Mesenteric fat pad (tissue), 1 donor: ENCODE measurements at regions not wholly inside any gene's neighbourhood (a gene's known extent, or its start where the extent isn't known, plus 50 kb on each side); places are given as distances from the start of the nearest gene placed in this dataset.
A peak's percentile ranks its signal among the peaks of the same experiment; 100 is the strongest.
"Not testable (repeated sequence)": the region's sequence is repeated elsewhere in the genome, so short reads cannot be mapped to it uniquely, and the experiment has no call there.

Experiments
- DNase-seq: peaks from one replicate; pipeline ENCODE4 v3.0.0-alpha.2; 2020; ENCODE audit warnings: low spot score
- donor health status: DM: yes; HTN: yes; CAD: no.

DNA sequence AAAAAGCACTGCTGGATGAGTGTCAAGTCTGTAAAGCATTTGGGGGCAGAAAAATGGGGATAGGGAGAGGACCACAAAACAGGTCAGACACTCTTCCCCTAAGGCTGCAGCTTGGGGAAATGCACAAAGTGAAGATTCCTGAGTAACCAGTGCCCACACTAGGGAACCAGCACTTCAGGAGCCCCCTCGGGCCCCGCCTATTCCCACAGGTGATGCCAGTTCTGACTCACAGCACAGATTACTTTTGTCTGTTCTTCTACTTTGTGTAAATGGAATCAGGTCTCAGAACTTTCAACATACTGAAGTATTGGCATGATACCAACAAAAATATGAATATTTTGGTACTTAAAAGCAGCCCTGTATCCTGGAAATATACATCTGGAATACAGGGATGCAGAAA lies 112.5 kb downstream of the ADRA2C start:
- DNase-seq, result peak; percentile 64

DNA sequence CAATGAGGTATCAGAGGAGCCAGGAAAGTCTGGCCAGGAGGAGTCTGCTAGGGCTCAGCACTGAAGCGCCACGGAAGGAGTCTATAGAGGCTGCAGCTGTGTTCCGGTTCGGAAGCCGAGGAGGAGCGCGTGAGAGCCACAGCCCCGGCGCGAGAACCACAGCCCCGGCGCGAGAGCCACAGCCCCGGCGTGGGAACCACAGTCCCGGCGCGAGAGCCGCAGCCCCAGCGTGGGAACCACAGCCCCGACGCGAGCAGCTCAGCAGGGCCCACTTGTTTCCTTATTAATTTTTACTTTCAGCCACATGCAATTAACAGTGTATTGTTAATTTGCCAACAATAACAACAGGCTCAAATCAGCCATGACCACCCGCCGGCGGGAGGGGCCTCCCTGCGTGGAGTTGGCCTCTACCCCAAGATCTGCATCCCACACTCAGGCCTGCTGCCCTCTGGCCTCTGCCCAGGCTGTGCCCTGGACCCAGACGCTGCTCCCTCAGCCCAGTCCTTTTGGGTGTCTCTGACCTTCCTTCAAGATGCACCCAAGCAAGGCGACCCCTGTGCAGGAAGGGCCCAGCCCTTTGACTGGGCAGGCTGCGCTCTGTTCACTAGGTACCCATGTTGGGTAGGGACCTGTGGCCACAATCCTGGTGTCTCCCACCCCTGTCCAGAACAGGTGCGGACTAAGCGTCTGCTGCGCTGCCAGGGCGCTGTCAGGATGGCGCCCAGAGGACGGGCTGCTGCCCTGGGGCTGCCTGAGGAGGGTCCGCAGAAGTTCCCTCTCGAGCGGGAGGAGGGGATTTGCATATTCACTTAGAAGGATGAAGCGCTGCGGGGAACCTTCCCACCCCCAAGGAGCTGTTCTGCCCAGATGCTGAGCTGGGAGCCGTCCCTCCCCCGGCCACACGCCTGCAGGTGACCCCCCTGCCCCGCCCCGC lies 113.8 kb downstream of the ADRA2C start:
- DNase-seq, result peak; percentile 85

DNA sequence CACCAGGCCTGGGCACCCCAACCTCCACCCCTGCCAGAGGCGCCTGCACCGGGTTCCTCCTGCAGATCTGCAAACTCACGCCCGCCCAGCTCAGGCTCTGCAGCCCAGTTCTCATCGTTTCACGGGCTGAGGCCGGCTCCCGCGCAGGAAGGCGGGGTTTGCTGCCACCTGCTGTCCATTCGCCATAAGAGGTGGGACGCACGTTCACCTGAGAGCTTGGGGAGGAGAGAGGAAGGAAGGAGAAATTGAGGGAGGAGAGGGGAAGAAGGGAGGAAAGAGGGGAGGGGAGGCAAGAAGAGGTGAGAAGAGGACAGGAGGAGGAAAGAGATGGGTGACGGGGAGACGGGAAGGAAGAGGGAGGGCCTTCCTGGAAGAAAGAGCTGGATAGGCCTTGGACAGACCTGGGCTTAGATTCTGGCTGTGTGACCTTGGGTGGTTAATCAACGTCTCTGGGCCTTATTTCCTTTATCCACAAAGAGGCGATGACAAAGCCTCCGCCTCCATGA lies 114.5 kb downstream of the ADRA2C start:
- DNase-seq, result peak; percentile 91

DNA sequence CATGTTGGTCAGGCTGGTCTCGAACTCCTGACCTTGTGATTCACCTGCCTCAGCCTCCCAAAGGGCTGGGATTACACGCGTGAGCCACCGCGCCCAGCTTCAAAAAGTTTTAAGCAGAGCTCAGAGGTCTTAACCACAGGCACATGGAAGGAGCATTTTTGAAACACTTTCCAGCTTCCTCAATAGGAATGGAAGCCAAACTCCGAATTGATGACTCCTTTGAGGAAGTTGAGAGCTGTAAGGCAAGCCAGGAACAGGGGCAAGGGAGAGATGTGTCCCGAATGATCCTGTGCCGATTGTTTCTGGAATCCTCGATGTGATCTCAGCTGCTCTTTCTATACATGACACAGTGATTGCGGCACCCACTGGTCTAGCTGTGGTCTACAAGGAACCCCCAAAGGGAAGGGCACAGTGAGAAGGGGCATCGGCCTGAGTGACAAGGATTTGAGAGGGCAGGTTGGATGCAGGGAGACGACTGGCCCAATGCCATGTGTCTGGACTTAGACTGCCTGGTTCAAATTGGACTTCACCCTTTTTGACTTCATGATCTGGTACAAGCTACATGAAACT lies 116.2 kb downstream of the ADRA2C start:
- peak; percentile 69 for DNase-seq

DNA sequence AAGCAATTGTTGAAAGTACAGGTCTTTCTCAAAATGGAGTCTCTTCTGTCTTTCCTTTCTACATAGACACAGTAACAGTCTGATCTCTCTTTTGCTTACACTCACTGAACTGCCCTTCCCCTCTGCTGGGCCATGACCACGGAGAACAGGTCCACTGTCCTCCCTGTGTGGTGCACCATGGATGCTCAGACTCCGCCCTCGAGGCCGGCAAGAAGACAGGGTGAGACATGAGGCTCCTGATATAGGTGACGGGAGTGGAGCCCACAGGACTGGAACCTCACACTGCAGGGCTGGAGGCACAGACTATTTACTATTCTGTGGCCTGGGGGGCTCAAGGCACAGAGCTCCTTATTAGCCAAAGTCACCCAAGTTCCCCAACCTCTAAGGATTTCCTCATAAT lies 118.1 kb downstream of the ADRA2C start:
- not testable (repeated sequence) for DNase-seq

DNA sequence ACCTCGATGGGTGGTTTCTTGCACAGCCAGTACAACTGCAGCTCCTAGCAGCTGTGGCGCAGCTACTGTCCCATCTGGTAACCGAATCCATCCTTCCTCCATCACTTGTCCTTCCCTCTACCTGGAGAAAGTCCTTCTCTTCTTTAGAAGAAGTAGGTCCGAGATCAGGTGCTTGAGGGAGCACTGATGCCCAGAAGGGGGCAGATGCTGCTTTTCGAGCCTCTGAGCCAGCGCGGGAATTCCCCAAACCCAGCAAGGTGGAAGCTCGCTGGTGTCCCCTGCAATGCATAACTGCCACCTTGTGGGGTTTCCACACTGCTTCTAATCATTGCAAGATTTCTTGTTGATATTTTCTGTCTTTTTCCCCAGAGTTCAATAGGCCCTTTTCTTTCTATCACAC lies 127.4 kb downstream of the ADRA2C start:
- DNase-seq, result not testable (repeated sequence)

DNA sequence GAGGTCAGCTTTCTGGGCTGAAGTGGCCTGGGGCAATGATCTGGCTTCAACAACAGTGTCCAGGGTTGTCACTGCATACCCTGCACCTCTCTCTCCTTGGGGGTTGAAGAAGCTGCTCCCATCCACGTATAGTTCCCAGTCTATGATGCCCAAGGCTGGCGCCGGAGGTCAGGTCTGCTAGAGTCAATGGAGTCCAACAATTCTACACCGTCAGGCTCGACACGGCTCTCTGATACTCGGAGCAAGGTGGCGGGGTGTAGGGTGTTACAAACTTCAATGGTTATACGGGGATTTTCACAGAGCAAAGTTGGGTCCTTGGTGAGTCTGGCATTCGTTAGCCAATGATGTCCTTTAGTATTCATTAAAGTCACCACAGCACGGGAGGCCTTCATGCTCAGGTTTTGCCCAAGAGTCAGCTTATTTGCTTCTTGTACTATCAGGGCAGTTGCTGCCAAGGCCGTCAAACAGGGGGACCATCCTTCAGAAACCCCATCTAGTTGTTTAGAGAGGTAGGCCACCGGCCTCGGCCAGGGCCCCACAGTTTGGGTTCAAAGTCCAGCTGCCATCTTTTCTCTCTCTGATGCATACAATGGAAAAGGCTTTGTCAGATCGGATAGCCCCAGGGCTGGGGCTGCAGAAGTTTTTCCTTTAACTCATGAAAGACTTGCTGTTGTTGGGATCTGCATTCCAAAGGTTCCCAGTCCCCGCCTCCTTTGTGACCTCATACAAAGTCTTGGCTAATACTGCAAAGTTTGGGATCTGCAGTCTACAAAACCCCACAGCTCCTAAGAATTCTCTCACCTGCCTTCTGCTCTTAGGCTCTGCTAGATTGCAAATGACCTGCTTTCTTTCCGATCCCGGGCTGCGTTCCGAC lies 128.1 kb downstream of the ADRA2C start:
- not testable (repeated sequence) for DNase-seq

DNA sequence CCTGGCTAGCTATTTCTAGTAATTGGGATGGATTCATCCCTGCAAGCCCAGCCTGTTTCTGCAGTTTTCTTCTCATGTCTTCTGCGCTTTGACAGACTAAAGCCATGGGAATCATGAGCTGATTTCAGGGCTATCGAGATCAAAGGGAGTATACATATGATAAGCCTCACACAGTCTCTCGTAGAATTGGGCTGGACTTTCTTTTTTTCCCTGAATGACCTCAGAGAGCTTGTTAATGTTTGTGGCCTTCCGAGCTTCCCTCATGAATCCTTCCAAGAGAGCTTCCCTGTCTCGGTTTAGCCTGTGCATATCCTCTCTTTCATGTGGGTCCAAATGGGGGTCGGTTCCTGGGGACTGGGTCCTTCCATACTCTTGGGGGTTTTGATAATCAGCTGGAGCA lies 130.3 kb downstream of the ADRA2C start:
- no peak for DNase-seq

DNA sequence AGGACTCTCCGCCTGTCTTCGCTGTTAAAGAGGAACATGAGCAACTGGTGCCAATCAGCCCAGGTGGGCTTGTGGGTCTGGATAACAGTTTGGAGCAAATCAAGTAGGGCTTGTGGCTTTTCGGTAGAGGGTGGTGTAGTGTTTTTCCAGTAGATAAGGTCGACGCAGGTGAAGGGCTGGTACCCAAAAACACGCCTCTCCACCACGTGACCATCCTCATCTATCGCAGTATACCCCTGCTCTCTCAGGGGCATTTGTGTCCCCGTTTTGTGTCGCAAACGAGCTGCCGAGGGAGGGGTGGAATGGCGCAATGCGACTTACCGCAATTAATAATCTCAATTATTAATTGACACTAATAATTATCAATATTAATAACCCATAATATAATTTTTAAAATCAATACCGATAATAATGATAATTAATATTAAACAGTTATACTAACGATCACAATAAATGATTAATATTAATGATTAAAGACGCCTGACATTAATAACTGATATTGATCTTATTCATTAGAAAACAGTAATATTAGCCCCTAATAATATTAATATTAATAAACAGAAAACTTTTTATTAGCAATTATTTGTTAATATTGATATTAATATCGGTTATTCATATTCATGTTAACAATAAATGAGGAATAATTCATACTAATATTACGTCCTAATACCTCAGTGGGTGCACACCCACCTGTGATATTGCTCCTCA lies 130.8 kb downstream of the ADRA2C start:
- DNase-seq, result not testable (repeated sequence)

DNA sequence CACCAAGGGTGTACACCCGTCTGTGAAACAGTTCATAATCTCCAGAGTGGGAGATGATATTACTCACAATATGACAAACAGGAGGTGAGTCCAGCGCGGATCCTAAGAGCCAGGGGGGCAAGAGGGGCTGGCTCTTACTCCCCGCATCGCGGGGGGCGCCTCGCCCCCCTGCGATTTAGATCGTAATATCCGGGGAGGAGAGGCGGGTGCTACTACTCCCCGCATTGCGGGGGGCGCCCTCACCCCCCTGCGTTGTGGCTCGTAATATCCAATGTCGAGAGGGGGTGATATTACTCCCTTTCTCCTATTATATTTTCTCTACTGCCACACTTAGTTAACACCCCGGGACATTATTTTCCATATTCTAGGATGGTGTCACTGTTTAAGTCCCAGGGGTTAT lies 131.9 kb downstream of the ADRA2C start:
- no peak for DNase-seq

DNA sequence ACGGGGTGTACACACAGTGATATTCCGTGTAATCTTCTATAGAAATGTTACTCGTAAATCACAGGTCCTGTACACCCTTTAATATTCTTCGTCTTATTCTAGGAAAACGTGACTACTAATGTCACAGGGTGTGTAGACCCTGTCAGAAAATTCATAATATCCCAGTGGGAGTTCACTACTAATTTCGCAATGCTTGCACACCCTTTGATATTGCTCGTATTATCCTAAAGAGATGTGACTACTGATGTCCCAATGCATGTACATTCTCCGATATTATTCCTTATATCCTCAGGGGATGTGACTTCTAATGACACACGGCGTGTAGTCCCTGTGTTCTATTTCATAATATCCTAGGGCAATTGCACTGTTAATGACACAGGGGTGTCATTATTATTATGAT lies 132.7 kb downstream of the ADRA2C start:
- not testable (repeated sequence) for DNase-seq

DNA sequence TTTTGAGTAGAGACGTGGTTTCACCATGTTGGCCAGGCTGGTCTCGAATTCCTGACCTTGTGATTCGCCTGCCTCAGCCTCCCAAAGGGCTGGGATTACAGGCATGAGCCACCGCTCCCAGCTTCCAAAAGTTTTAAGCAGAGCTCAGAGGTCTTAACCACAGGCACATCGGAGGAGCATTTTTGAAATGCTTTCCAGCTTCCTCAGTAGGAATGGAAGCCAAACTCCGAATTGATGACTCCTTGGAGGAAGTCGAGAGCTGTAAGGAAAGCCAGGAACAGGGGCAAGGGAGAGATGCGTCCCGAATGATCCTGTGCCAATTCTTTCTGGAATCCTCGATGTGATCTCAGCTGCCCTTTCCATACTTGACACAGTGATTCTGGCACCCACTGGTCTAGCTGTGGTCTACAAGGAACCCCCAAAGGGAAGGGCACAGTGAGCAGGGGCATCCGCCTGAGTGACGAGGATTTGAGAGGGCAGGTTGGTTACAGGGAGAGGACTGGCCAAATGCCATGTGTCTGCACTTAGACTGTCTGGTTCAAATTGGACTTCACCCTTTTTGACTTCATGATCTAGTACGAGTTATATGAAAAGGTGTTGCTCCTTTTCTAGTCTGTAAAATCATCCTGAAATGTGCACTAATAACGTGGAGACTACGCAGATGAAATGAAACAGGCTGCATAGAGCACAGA lies 138.2 kb downstream of the ADRA2C start:
- not testable (repeated sequence) for DNase-seq

DNA sequence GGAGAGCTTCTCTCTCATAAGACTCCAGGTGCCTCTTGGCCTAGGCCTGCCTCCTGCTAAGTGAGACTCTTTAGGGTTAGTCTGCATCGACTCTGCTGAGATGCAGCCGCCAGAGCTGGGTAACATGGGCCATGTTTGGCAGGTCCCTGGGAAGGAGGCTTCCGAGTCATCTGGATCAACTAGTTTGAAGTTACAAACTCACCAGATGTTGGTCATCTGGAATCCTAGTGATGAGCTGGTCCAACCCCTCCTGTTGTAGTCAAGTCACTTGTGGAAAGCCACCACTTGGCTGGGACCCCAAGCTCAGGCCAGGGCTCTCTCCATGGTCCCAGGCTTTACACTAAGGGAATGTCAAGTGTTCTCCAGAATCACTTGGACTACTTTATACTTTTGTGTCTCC lies 143.4 kb downstream of the ADRA2C start:
- not testable (repeated sequence) for DNase-seq

DNA sequence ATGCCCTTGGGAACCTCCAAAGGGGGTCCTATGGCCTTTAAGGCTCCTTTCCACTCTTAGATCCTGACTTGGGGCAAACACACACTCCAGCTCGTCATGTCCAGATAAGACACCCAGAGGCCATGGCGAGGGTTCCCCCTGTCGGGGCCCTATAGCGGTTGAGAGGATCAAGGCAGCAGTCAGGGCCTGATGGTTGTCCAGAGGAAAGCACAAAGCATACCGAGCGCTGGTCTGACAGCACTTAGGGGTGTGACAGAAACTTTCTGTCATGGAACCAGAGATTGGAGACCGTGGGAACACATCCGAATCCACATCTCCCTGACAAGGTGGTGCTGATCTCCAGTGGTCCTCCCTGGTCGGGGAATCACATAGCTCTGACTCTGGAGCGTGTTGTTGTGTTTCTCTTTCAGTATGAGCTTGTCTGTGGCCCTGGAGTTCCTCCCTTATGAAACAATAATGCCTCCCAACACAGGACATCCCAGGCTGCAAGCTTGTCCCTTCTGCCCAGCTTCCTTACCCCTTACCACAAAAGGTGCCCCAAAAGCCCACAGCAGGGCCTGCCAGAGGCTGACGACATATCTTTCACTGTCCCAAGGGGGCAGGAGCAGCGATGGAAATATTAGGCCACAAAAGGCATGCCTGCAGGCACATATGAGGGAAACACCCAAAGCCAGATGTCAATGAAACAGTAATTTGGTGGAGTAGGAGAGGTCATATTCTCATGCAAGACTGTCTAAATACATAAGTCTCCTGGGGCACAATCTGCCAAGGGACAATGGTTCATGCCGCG lies 144.2 kb downstream of the ADRA2C start:
- DNase-seq, result not testable (repeated sequence)

DNA sequence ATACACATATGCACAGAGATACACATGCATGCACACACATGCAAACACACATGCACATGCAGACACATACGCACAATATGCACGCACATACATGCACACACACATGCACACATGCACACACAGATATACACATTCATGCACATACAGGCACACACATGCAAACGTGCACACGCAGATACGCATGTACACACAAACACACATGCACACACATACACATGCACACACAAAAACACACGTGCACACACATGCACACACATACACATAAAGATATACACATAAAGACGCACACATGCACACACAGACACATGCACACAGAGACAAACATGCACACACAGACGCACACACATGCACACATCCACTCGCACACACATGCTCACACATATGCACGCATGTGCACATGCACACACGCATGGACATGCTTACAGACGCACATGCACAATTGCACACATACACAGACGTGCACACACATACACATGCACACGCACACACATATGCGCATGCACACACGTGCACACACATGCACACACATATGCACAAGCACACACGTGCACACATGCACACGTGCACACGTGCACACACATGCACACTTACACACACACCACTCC lies 145.2 kb downstream of the ADRA2C start:
- no peak for DNase-seq

DNA sequence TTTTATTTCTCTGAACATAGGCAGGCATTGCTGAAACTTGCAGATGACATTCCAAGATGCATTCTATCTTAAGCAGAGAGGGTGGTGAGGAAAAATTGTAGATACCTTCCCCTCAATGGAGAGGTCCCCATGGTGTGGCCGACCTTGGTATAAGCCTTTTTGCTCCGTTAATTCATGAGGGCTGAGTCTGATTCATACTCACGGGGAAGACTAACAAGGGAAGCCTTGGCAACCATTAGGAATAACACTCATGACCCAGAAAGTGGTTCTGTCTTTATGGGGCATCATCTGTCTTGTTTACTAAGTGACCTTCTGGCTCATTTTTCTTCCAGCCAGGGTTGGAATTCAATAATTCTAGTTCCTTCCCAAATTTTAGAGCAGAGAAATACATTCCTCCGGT lies 148.3 kb downstream of the ADRA2C start:
- not testable (repeated sequence) for DNase-seq

DNA sequence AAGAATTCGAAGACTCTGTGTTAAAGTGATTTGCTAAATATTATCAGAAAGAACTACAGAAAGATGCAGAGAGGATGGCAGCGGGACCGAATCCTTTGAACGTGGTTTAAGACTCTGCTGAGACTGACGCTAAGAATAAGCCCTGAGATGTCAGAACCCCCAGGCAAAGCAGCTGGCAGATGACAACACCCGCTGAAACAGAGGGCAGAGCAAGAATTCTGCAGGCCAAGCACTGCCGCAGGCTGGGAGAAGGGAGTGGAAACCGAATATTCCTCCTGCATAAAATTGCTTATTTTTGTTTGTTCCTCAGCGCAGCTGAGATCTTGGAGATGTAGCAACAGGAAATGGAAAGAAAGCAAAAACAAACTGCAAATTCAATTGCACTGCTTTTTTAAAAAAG lies 153.3 kb downstream of the ADRA2C start:
- peak; percentile 14 for DNase-seq

DNA sequence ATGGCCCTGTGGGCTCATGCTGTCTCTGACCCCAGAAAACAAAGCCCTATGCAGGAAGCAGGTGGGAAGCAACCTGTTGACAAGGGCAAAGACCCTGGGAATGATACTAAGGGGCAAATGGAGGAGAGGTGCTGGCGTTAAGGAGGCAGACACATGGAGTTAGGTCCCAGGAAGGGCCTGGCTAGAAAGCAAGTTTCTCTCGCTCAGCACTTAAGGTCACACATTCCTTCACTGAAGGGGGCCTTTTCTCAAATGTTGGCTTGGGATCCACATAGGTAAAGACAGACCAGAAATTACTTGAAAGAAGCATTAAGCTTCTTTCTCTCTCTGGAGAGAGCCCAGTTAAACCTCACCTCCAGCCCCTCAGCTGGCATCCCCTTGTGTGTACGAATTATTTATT lies 155.7 kb downstream of the ADRA2C start:
- DNase-seq, result peak; percentile 47

DNA sequence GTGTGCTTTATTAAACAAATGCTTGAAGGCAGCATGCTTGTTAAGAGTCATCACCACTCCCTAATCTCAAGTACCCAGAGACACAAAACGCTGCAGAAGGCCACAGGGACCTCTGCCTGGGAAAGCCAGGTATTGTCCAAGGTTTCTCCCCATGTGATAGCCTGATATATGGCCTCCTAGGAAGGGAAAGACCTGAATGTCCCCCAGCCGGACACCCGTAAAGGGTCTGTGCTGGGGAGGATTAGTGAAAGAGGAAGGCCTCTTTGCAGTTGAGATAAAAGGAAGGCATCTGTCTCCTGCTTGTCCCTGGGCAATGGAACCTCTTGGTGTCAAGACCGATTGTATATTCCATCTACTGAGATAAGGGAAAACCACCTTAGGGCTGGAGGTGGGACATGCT lies 159.7 kb downstream of the ADRA2C start:
- not testable (repeated sequence) for DNase-seq
